Effector memory CD4-positive, alpha-beta T cell (primary cell): ENCODE measurements at regions not wholly inside any gene's neighbourhood (a gene's known extent, or its start where the extent isn't known, plus 50 kb on each side); places are given as distances from the start of the nearest gene placed in this dataset.

Source experiments
- DNase-seq, 3 donors: peaks; one replicate each; pipeline ENCODE4 v3.0.0-alpha.2; 2020
- H3K27ac ChIP-seq: 2 replicates; pipeline ENCODE4 v1.7.0; 2013; ENCODE audit warnings: mild to moderate bottlenecking, low read length, moderate library complexity; ENCODE audit not compliant: insufficient read depth, poor library complexity, severe bottlenecking
- H3K27me3 ChIP-seq: replicated peaks from 2 replicates; pipeline ENCODE4 v1.7.0; 2013; ENCODE audit warnings: mild to moderate bottlenecking, low read length; ENCODE audit not compliant: insufficient read depth, control insufficient read depth, poor library complexity, severe bottlenecking
- H3K36me3 ChIP-seq: 2 replicates; pipeline ENCODE4 v1.7.0; 2013; ENCODE audit warnings: mild to moderate bottlenecking, low read length, moderate library complexity; ENCODE audit not compliant: control insufficient read depth, insufficient read depth
- H3K4me1 ChIP-seq: 2 replicates; pipeline ENCODE4 v1.7.0; 2013; ENCODE audit warnings: low read length, mild to moderate bottlenecking; ENCODE audit not compliant: control insufficient read depth, insufficient read depth, poor library complexity, severe bottlenecking
- H3K4me3 ChIP-seq: 2 replicates; pipeline ENCODE4 v1.7.0; 2013; ENCODE audit warnings: low read length, low read depth, mild to moderate bottlenecking; ENCODE audit not compliant: insufficient read depth, poor library complexity, severe bottlenecking
- H3K9me3 ChIP-seq: 2 replicates; pipeline ENCODE4 v1.7.0; 2013; ENCODE audit warnings: mild to moderate bottlenecking, low read length, moderate library complexity; ENCODE audit not compliant: control insufficient read depth

DNA sequence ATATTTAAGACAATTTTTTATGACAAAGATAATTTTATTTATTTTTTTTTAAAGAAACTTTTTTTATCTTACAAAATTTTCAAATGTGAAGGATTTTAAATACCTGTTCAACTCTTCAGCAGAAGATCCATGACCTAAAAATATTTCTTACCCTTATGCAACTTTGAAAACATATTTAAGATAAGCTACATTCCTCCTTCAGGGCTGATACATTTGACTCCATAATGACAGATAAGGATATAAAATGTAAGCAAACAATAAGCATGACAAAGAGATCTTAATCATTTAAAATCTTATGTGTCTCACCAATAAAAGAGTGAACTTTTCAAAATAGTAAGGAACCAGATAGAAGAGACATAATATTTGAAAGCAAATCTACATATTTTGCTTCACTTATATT is 1138.2 kb upstream of the CDH18 start:
- DNase-seq: no peak

DNA sequence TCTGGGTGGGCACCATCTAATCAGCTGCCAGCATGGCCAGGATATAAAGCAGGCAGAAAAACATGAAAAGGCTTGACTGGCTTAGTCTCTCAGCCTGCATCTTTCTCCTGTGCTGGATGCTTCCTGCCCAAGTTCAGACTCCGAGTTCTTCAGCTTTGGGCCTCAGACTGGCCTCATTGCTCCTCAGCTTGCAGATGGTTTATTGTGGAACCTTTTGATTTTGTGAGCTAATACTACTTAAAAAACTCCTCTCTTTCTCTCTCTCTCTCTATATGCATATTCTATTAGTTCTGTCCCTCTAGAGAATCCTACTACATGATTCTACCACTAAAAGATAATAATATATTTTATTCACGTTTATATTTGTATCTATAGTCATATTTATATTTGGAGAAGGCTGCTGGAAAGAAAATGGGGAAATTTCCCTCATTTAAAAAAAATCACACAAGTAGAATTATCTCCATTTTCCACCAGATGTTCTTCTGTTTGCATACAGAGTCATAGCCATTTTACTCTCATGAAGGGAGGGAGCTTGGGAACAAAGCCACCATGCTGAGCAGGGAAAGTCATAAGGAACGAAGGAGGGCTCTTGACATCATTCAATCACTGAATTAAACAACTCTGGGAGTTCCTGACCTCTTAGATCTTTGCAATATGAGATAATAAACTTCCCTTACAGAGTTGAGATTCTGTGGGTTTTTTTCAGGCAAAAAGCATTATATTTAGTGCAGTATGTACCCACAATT is 1137.4 kb upstream of the CDH18 start:
- H3K9me3 ChIP-seq: no peaks in the 10 kb centered on the region
- no peak overlapping the region for H3K4me3 ChIP-seq
- H3K27ac ChIP-seq: no peak overlapping the region
- DNase-seq: no peak
- no peaks in the 10 kb centered on the region for H3K36me3 ChIP-seq
- no peaks in the 10 kb centered on the region for H3K4me1 ChIP-seq
- H3K27me3 ChIP-seq: no peaks in the 10 kb centered on the region

More for the DNA sequence above, 1138.2 kb upstream of the CDH18 start:
- Histone ChIP-seq H3K9me3 (no peaks in the 10 kb centered on the region), H3K36me3 (no peaks in the 10 kb centered on the region), H3K4me3 (no peak overlapping the region), H3K27me3 (no peaks in the 10 kb centered on the region), H3K27ac (no peak overlapping the region), H3K4me1 (no peaks in the 10 kb centered on the region)

DNA sequence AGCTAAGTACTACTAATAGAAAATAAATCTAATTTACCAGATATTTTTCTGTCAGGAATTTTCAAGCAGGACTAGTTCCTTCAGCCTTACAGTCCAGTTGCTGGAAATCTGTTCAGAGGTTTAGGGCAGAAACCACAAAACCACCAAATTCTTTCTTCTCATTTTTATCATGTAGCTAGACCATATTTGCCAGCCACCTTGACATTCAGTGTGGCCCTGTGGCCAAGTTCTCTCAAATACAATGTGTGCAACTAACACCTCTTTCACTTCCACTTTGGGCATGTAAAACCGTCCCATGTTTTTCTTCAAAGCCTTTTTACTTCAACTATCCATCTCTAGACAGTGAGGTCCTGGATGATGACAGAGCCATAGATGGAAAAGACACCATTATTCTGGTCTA is 1133.2 kb upstream of the CDH18 start:
- H3K9me3 ChIP-seq: peaks cover 3% of the 10 kb centered on the region
- no peaks in the 10 kb centered on the region for H3K27me3 ChIP-seq
- no peak for DNase-seq
- no peak overlapping the region for H3K4me3 ChIP-seq
- H3K4me1 ChIP-seq: no peaks in the 10 kb centered on the region
- H3K27ac ChIP-seq: no peak overlapping the region
- no peaks in the 10 kb centered on the region for H3K36me3 ChIP-seq

DNA sequence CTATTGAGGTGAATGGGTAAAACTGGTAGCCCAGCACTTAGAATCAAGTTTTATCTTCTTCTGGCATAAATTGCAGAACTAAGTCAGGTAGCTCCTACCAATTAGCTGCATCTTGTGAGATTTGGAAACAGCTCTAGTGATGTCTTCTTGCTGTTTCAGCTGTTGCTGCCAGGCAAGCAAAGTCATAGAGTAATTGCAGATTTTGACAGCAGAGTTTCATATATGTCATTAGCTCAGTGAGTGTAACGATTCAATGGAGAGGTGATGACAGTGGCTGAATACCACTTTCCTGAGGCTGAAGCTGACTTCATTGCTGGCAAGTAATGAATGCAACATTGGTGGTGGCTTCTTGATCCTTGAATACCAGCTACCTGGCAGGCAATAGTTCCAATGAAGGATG is 1109.7 kb upstream of the CDH18 start:
- no peaks in the 10 kb centered on the region for H3K4me1 ChIP-seq
- no peaks in the 10 kb centered on the region for H3K27me3 ChIP-seq
- H3K36me3 ChIP-seq: no peaks in the 10 kb centered on the region
- H3K9me3 ChIP-seq: no peaks in the 10 kb centered on the region
- H3K4me3 ChIP-seq: no peak overlapping the region
- DNase-seq: no peak
- no peak overlapping the region for H3K27ac ChIP-seq

DNA sequence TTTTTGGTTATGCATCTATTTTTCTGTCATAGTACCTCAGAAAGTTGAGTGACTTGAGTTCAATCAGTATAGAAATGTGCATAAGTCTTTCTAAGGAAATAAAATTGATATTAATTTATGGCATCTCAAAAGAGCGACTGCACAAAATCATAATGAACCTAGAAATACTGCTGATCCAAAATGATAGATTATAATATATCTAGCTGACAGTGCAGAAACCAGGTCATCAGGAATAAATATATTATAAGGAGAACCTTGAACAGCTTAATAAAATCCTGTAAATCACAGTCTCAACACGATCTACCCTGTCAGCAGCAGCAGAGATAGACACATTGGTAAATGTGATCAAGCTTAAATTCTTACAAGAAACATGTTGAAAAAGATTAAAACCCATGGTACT is 1106.6 kb upstream of the CDH18 start:
- Histone ChIP-seq H3K27ac (no peak overlapping the region), H3K27me3 (no peaks in the 10 kb centered on the region), H3K36me3 (no peaks in the 10 kb centered on the region), H3K9me3 (no peaks in the 10 kb centered on the region), H3K4me3 (no peak overlapping the region), H3K4me1 (no peaks in the 10 kb centered on the region)
- no peak for DNase-seq

DNA sequence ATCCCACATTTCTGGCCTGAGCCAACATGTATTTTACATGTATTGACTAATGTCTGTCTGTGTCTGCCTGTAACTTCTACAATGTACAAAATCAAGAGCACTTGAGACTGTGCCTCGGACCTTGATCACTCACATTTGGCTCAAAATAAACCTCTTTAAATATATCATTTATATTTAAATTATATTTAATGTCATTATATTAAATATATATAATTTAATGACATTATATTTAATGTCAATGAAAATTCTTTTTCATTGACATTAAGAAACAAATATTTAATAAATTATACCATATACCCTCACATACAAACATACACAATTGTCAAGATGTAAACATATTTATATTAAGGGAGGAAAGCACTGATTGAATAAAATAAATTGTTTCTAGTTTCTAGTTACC is 1099.8 kb upstream of the CDH18 start:
- H3K27ac ChIP-seq: no peak overlapping the region
- no peaks in the 10 kb centered on the region for H3K4me1 ChIP-seq
- no peaks in the 10 kb centered on the region for H3K27me3 ChIP-seq
- no peaks in the 10 kb centered on the region for H3K36me3 ChIP-seq
- no peak for DNase-seq
- H3K9me3 ChIP-seq: no peaks in the 10 kb centered on the region
- H3K4me3 ChIP-seq: no peak overlapping the region

DNA sequence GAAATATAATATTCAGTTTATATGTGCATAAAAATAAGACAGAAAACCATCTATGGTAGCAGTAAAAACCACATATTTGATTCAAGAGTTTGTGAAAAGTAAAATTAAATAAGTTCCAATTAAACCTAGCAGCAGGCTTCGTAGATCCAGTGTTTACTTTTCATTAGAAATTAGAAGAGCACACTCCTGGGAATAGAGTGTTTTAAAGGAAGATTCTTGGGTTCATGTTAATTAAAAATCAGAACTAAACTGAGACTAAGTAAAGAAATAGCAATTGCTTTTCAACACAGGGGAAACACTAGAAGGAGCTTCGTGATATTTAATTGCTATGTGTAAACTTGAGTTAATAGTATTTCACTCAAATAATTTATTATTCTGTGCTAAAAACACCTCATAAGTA is 1097.8 kb upstream of the CDH18 start:
- Histone ChIP-seq H3K36me3 (no peaks in the 10 kb centered on the region), H3K9me3 (no peaks in the 10 kb centered on the region), H3K27me3 (no peaks in the 10 kb centered on the region), H3K4me3 (no peak overlapping the region), H3K4me1 (no peaks in the 10 kb centered on the region), H3K27ac (no peak overlapping the region)
- DNase-seq: no peak

DNA sequence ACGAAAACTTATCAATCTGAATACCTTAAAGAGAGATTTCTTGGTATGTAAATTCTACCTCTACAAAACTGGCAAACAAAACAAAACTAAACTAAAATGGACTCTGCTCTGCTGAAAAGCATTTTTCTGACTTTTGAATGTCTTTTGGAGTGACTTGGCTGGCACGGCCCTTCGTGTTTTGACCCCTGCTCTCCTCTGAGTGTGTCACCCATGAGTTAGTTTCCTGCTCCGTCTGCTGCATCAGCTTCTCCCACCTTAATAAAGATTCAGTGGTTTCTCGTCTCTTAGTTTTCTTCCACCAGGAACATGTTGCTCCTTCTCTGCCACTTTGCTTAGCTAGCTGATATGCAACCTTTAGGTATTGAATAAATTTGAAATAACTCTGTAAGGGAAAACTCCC is 1084.0 kb upstream of the CDH18 start:
- no peak for DNase-seq
- Histone ChIP-seq H3K4me3 (no peak overlapping the region), H3K27ac (no peak overlapping the region), H3K4me1 (no peaks in the 10 kb centered on the region), H3K36me3 (no peaks in the 10 kb centered on the region), H3K27me3 (no peaks in the 10 kb centered on the region), H3K9me3 (no peaks in the 10 kb centered on the region)

DNA sequence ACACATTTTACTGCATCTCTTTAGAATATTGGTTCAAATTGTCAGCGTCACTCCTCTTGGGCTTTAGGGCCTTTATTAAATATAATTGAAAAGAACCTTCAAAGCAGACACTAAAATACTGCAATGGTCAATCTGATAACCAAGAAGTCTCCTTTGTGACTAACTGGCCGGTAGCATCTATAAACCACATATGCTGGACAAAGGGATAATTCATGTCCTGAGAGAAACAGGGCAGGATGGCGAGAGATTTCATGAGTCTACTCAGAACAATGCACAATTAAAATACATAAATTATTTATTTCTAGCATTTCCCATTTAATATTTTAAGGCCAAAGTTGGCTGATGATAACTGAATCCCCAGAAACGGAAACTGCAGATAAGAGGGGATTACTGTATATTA is 1083.4 kb upstream of the CDH18 start:
- no peaks in the 10 kb centered on the region for H3K36me3 ChIP-seq
- H3K9me3 ChIP-seq: no peaks in the 10 kb centered on the region
- no peak for DNase-seq
- no peaks in the 10 kb centered on the region for H3K4me1 ChIP-seq
- no peaks in the 10 kb centered on the region for H3K27me3 ChIP-seq
- H3K4me3 ChIP-seq: no peak overlapping the region
- H3K27ac ChIP-seq: no peak overlapping the region

DNA sequence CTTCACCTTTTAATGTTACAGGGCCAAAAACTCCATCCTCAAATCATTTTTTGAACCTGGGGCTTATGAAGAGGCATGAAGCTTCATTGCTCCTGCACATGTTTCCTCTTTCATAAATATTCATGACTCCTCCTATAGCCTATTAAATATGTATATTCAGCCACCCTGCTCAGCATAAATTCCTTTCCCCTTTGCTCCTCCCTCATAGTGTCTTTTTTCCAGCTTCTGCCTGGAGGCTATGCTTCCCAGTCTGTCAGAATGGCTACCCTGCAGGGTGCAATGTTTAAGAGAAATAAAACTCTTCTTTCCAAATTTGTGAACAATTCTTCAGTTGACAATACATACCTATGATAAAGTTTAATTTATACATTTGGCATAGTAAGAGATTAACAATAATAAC is 1082.9 kb upstream of the CDH18 start:
- no peaks in the 10 kb centered on the region for H3K36me3 ChIP-seq
- no peaks in the 10 kb centered on the region for H3K9me3 ChIP-seq
- H3K4me3 ChIP-seq: no peak overlapping the region
- H3K27me3 ChIP-seq: no peaks in the 10 kb centered on the region
- no peak for DNase-seq
- H3K27ac ChIP-seq: no peak overlapping the region
- H3K4me1 ChIP-seq: no peaks in the 10 kb centered on the region
